ENCODE measurements at regions not wholly inside any gene's neighbourhood (a gene's known extent, or its start where the extent isn't known, plus 50 kb on each side); places are given as distances from the start of the nearest gene placed in this dataset.
"Not testable (repeated sequence)": the region's sequence is repeated elsewhere in the genome, so short reads cannot be mapped to it uniquely, and the experiment has no call there.

DNA sequence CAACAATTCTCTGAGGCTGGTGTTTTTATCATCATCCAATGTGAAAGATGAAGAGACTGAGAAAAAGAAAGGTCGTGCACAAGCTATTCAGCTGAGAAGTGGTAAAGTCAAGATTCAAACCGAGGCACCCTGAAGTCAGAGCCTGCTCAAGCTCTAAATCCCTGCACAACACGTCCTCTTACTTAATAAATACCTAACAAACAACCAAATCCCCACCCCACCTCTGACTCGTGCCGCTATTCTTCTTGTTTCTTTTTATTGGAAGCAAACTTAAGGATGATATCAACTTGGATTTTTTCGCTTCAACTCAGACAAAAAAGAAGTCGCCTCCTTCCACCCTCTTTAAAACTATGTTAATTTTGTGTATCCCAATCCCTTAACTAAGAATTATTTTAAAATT, 140.2 kb downstream of the CEP120 start:
- CTCF ChIA-PET (ENCODE audit: unreplicated experiment) = no interaction called here

DNA sequence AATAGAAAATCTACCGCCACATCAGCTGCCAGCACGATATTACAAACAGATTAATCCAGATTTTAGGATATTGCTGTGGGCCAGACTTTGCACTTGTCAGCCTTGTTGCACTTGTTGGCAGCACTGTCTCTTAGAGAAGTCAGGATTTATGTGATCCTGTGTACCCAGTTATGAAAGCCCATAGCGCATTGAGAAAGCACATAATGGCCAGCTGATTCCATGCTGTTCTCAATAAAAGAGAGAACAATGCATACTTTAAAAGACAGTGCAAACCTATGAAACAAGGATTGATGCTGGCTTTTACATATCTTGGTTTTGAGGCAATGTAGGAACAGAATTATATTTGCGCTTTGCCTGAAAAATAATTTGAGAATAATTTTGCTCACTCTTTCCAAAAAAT, 140.8 kb downstream of the CEP120 start:
- intact Hi-C loops (cut with micrococcal nuclease; ENCODE audit: unreplicated experiment) = no loop called here

More for the DNA sequence above, 140.2 kb downstream of the CEP120 start:
- Histone ChIP-seq H3K9me2 (ENCODE audit: insufficient read depth, low read length) (no peaks in the 10 kb centered on the region), H3K4me1 (ENCODE audit: insufficient read depth, low read length, poor library complexity, severe bottlenecking) (no peaks in the 10 kb centered on the region), H4K20me1 (ENCODE audit: insufficient read depth, low read length) (no peaks in the 10 kb centered on the region), H3K36me3 (ENCODE audit: insufficient read depth, low read length) (no peaks in the 10 kb centered on the region), H3K9me3 (ENCODE audit: low read length) (no peaks in the 10 kb centered on the region), H3K4me3 (ENCODE audit: low read depth, low read length, poor library complexity, severe bottlenecking) (no peak overlapping the region), H3K27ac (ENCODE audit: low read depth, low read length, poor library complexity, severe bottlenecking) (no peak overlapping the region), H2AFZ (ENCODE audit: low read length) (no peak overlapping the region), H3K79me2 (ENCODE audit: insufficient read depth, low read depth, low read length) (no peaks in the 10 kb centered on the region), H3K4me2 (ENCODE audit: low read length) (no peak overlapping the region)
- no peak for DNase-seq (ENCODE audit: low spot score)
- TF ChIP-seq, protein P1, sequence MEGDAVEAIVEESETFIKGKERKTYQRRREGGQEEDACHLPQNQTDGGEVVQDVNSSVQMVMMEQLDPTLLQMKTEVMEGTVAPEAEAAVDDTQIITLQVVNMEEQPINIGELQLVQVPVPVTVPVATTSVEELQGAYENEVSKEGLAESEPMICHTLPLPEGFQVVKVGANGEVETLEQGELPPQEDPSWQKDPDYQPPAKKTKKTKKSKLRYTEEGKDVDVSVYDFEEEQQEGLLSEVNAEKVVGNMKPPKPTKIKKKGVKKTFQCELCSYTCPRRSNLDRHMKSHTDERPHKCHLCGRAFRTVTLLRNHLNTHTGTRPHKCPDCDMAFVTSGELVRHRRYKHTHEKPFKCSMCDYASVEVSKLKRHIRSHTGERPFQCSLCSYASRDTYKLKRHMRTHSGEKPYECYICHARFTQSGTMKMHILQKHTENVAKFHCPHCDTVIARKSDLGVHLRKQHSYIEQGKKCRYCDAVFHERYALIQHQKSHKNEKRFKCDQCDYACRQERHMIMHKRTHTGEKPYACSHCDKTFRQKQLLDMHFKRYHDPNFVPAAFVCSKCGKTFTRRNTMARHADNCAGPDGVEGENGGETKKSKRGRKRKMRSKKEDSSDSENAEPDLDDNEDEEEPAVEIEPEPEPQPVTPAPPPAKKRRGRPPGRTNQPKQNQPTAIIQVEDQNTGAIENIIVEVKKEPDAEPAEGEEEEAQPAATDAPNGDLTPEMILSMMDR (conservative IDR thresholded peaks at IDR 0.05; ENCODE audit: low read length) = no peak
- no peak for TF ChIP-seq EZH2phosphoT487 (IDR thresholded peaks at IDR 0.05; ENCODE audit: borderline replicate concordance, low read depth, low read length)
- POLR2A ChIA-PET = interaction anchor here (0.6 to 1.4 kb wide), 2 partner anchors 8 to 187 kb away, joined by 3 read pairs; no protein-coding TSS in a partner anchor
- BruUV-seq (replicated peaks) = no TSS peak
- intact Hi-C loops (cut with micrococcal nuclease; ENCODE audit: unreplicated experiment) = no loop called here

DNA sequence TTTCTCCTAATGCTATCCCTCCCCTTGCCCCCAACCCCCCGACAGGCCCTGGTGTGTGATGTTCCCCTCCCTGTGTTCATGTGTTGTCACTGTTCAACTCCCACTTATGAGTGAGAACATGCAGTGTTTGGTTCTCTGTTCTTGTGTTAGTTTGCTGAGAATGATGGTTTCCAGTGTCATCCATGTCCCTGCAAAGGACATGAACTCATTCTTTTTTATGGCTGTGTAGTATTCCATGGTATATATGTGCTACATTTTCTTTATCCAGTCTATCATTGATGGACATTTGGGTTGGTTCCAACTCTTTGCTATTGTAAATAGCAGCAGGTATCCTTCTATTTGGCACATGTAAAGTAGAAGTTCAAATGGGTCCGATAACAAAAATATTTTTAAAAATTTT, 142.3 kb downstream of the CEP120 start:
- H2AFZ ChIP-seq (ENCODE audit: low read length); H3K4me3 ChIP-seq (ENCODE audit: low read depth, low read length, poor library complexity, severe bottlenecking); CTCF ChIA-PET (ENCODE audit: unreplicated experiment); H3K4me2 ChIP-seq (ENCODE audit: low read length); DNase-seq (ENCODE audit: low spot score); intact Hi-C loops (cut with micrococcal nuclease; ENCODE audit: unreplicated experiment); H3K36me3 ChIP-seq (ENCODE audit: insufficient read depth, low read length); BruUV-seq (replicated peaks); H3K9me3 ChIP-seq (ENCODE audit: low read length); H3K9me2 ChIP-seq (ENCODE audit: insufficient read depth, low read length); H3K27ac ChIP-seq (ENCODE audit: low read depth, low read length, poor library complexity, severe bottlenecking); H3K79me2 ChIP-seq (ENCODE audit: insufficient read depth, low read depth, low read length); H3K4me1 ChIP-seq (ENCODE audit: insufficient read depth, low read length, poor library complexity, severe bottlenecking); H4K20me1 ChIP-seq (ENCODE audit: insufficient read depth, low read length): not testable (repeated sequence)
- POLR2A ChIA-PET = interaction anchor here (0.8 kb wide), 1 partner anchor 205 kb away, joined by 3 read pairs; no protein-coding TSS in a partner anchor

More for the DNA sequence above, 140.8 kb downstream of the CEP120 start:
- ChIA-PET CTCF (ENCODE audit: unreplicated experiment) (no interaction called here), POLR2A (no interaction called here)
- no peak for DNase-seq (ENCODE audit: low spot score)
- no peak overlapping the region for H3K27ac ChIP-seq (ENCODE audit: low read depth, low read length, poor library complexity, severe bottlenecking)
- TF ChIP-seq, protein P1 (conservative IDR thresholded peaks at IDR 0.05; ENCODE audit: low read length) = no peak
- no peak for TF ChIP-seq EZH2phosphoT487 (IDR thresholded peaks at IDR 0.05; ENCODE audit: borderline replicate concordance, low read depth, low read length)
- H3K4me1 ChIP-seq (ENCODE audit: insufficient read depth, low read length, poor library complexity, severe bottlenecking) = no peaks in the 10 kb centered on the region
- H3K4me3 ChIP-seq (ENCODE audit: low read depth, low read length, poor library complexity, severe bottlenecking) = no peak overlapping the region
- no peaks in the 10 kb centered on the region for H3K9me2 ChIP-seq (ENCODE audit: insufficient read depth, low read length)
- H3K36me3 ChIP-seq (ENCODE audit: insufficient read depth, low read length) = no peaks in the 10 kb centered on the region
- H2AFZ ChIP-seq (ENCODE audit: low read length) = no peak overlapping the region
- H3K79me2 ChIP-seq (ENCODE audit: insufficient read depth, low read depth, low read length) = no peaks in the 10 kb centered on the region
- no peaks in the 10 kb centered on the region for H3K9me3 ChIP-seq (ENCODE audit: low read length)
- no peaks in the 10 kb centered on the region for H4K20me1 ChIP-seq (ENCODE audit: insufficient read depth, low read length)
- no TSS peak for BruUV-seq (replicated peaks)
- H3K4me2 ChIP-seq (ENCODE audit: low read length) = no peak overlapping the region
